Erythroblast (primary cell): ENCODE measurements at regions not wholly inside any gene's neighbourhood (a gene's known extent, or its start where the extent isn't known, plus 50 kb on each side); places are given as distances from the start of the nearest gene placed in this dataset.

Experiments
- GATA1 ChIP-seq: IDR thresholded peaks from 2 replicates; pipeline ENCODE4 v1.6.1; 2011; ENCODE audit warnings: low read depth, mild to moderate bottlenecking, control low read depth, low read length, moderate library complexity
- POLR2A ChIP-seq: IDR thresholded peaks from 2 replicates; pipeline ENCODE4 v1.6.1; 2011; ENCODE audit warnings: mild to moderate bottlenecking, low read length

DNA sequence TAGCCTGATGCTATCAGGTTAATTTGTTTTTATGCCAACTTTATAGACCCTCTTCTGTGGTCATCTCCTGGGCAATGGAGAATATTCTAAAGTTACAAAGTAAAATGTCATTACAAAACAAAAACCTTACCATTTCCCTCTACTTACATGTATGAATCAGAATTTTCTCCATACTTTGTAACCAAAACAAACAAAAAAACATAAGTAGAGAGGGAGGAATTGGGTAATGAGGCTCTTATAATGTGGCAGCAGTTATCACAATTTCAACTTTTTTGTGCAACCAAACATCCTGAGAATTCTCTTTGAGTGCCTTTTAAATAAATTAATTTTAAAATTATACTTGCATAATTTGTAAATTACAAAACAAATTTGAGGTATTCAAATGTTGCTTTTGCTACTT, 332.8 kb downstream of the TXNL1 start:
- TF ChIP-seq POLR2A = no peak
- no peak for TF ChIP-seq GATA1
